HG02870 (cell line): ENCODE measurements at regions not wholly inside any gene's neighbourhood (a gene's known extent, or its start where the extent isn't known, plus 50 kb on each side); places are given as distances from the start of the nearest gene placed in this dataset.
A peak's percentile ranks its signal among the peaks of the same experiment; 100 is the strongest.
"Not testable (repeated sequence)": the region's sequence is repeated elsewhere in the genome, so short reads cannot be mapped to it uniquely, and the experiment has no call there.

ENCODE experiments used
- ATAC-seq: cut with Tn5 transposase; IDR thresholded peaks from one replicate; pipeline ENCODE4 v1.9.1; 2021; ENCODE audit warnings: mild to moderate bottlenecking, moderate library complexity; ENCODE audit not compliant: unreplicated experiment

- no peak for ATAC-seq
Observed at GRCh38 chr10:123309731-123310130, 155.5 kb downstream of the BUB3 start.

- ATAC-seq = no peak
Observed at GRCh38 chr10:123316776-123317175, 162.6 kb downstream of the BUB3 start.

- no peak for ATAC-seq
Observed at GRCh38 chr10:123318516-123318915, 164.3 kb downstream of the BUB3 start.

- no peak for ATAC-seq
Observed at GRCh38 chr10:123320091-123320490, 165.9 kb downstream of the BUB3 start.

- ATAC-seq = no peak
Observed at GRCh38 chr10:123323884-123324283, 169.7 kb downstream of the BUB3 start.

GRCh38 chr10:123325663-123326190 lies 171.5 kb downstream of the BUB3 start:
- ATAC-seq = no peak

GRCh38 chr10:123326674-123327073 lies 172.5 kb downstream of the BUB3 start:
- ATAC-seq = no peak

- peak; percentile 79 for ATAC-seq
Observed at GRCh38 chr10:123327450-123327849, 173.2 kb downstream of the BUB3 start.

GRCh38 chr10:123327896-123328295 lies 173.7 kb downstream of the BUB3 start:
- ATAC-seq = no peak

GRCh38 chr10:123331438-123331837 lies 177.2 kb downstream of the BUB3 start:
- ATAC-seq = no peak

GRCh38 chr10:123346581-123346980 lies 192.4 kb downstream of the BUB3 start:
- no peak for ATAC-seq

- no peak for ATAC-seq
Observed at GRCh38 chr10:123348691-123349572, 194.7 kb downstream of the BUB3 start.

- ATAC-seq = no peak
Observed at GRCh38 chr10:123351715-123352114, 197.5 kb downstream of the BUB3 start.

- ATAC-seq = no peak
Observed at GRCh38 chr10:123354521-123354920, 200.3 kb downstream of the BUB3 start.

GRCh38 chr10:123355748-123356481 lies 201.7 kb downstream of the BUB3 start:
- no peak for ATAC-seq

GRCh38 chr10:123356799-123357198 lies 202.6 kb downstream of the BUB3 start:
- ATAC-seq = no peak

- ATAC-seq = no peak
Observed at GRCh38 chr10:123357421-123357930, 203.3 kb downstream of the BUB3 start.

GRCh38 chr10:123359539-123359938 lies 205.3 kb downstream of the BUB3 start:
- no peak for ATAC-seq

GRCh38 chr10:123361832-123362231 lies 207.6 kb downstream of the BUB3 start:
- ATAC-seq = no peak

GRCh38 chr10:123367195-123367594 lies 213.0 kb downstream of the BUB3 start:
- no peak for ATAC-seq

GRCh38 chr10:123371626-123372025 lies 217.4 kb downstream of the BUB3 start:
- not testable (repeated sequence) for ATAC-seq

- no peak for ATAC-seq
Observed at GRCh38 chr10:123373591-123373990, 219.4 kb downstream of the BUB3 start.
